Umbilical cord (tissue), 1 donor: ENCODE measurements at regions not wholly inside any gene's neighbourhood (a gene's known extent, or its start where the extent isn't known, plus 50 kb on each side); places are given as distances from the start of the nearest gene placed in this dataset.
"Not testable (repeated sequence)": the region's sequence is repeated elsewhere in the genome, so short reads cannot be mapped to it uniquely, and the experiment has no call there.

Experiments used
- DNase-seq: peaks from one replicate; pipeline ENCODE4 v3.0.0-alpha.2; 2015; ENCODE audit warnings: low spot score

DNA sequence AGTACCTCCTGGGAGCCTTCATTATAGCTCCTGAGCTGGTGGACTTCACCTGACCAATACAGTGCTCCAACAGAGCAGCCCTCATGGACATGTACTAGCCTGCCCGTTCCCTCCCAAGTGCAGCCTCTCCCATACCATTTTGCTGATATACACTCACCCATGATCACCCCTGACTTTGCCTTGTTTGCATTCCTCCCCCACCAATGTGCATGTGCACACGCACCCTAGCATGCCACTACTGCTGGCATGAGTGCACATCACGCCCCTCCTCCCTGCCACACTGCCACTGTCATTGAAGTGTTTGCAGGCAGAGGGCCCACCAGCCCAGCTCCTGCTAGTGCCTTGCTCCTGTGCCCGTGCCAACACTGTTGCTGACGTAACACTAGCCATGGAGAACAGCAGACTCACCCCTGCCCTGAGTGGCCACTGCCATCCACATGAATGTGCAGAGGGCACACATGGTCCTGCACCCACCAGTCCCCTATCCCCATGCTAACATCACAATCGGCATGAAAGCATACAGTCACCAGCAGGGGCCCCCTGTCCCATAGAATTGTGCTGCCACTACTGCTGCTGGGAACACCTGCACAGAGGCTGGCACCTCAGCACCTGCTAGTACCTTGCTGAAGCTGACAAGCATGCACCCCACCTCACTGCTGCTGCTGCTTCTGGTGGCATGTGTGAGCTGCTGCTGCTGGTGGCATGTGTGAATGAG is 110.3 kb downstream of the SINHCAF start:
- DNase-seq, result no peak

DNA sequence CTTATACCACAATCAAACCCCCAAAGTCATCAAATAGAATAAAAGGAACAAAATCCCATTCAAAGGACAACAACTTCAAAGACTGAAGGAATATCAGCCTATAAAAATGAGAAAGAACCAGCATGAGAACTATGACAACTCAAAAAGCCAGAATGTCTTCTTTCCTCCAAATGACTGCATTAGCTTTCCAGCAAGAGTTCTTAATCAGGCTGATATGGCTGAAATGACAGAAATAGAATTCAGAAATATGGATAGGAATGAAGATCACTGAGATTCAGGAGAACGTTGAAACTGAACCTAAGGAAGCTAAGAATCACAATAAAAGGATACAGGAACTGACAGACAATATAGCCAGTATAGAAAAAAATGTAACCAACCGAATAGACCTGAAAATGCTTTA is 109.5 kb downstream of the SINHCAF start:
- DNase-seq, result no peak

DNA sequence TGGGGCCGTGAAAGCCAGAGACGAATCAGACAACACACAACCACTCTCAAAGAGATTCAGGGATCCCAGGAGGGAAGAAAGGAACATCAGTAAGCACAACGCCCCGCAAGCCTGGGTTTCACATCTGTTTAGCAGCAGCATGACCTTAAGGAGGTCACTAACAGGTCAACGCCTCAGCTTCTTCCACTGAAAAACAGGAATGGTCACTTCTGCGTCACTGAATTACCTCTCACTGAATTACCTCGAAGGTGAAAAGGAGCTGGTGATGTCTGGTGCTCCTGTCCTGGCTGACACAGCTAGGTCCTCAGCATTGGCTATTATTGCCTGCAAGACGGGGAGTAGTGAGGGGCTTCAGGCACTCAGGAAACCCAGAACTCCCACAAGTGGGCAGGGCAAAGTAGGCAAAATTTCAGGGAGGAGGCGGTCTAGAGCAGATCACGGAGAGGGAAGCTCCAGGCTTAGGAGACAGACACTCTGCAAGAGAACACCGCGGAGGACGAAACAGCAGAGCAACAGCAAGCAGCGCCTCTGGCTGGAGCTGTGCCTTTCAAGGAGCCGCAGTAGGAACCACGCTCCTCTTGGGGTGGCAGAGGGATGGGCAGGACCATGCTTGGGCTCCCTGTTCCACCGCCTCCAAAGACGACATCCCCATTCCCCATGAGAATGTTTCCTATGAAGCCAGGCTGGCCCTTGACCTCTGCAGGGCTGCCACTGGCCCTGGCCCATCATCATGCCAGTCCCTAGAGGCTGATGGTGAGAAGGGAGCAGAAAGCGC is 108.4 kb downstream of the SINHCAF start:
- no peak for DNase-seq

DNA sequence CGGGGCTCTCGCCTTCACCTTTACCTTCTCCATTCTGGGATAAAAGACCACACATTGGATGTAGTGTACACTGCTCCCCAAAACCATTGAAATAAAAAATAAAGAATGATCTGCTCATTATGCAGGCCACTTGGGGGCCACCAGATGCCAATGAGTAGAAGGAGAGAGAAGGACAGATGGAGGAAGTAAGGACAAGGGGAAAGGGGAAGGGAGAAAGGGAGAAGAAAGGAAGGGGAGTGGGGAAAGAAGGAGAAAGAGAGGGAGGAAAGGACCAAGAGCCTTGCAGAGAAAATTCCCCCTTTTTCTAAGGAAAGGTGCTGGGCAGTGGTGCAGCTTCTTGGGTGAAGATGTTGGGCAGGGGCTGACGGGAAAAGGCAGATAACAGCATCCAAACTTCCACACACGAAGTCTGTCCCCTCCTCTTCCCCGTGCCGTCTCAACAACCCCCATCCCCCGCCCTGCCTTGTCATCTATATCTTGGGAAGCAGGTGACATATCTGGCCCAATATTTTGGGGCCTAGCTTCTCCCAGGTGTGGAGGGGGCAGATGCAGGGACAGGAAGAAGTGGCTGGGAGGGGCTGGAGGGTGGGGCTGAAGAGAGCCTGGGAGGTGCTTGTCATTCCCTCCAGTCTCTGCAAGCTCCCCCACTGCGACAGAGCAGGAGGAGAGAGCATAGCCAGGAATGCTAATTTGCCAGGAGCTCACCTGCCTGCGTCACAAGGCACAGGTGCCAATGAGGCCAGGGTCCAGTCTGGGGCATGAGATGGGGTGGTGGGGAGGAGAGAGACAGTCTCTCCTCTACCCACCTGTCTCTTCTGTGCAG is 107.5 kb downstream of the SINHCAF start:
- DNase-seq, result no peak

DNA sequence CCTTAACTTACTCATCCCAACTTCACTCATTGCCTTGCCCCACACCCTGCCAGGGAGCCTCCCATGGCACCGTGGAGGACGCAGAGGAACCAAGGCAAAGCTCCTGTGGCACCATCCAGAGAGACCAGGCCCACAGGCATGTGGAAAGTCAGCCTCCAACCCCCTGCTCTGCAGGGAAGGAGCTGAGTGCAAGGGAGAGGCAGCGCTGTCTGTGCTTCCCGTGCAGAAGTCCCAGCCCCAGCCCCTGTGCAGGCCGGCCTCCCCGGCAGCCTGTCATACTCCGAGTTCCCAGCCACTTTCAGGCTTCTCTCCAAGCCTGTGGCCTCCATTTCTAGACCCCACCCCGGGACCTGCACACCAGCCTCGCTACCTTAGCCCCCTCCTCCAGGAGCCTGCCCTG is 106.4 kb downstream of the SINHCAF start:
- no peak for DNase-seq

DNA sequence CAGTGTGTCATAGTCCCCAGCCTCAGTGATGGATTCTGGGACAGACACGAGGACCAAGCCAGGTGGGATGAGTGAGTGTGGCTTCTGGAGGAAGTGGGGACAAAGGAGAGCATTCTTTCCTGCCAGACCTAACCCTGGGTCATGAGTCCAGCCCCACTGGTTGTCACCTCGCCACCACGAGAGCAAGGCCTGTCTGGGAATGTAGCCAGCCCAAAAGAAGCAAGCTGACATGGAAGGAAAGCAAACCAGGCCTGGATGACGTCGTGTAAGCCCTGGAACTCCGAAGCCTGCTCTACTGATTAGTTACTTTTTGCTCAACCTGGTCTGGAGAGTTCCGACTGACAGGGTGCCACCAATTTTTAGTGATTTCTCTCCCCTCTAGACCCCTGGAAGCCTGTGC is 105.9 kb downstream of the SINHCAF start:
- DNase-seq, result no peak

DNA sequence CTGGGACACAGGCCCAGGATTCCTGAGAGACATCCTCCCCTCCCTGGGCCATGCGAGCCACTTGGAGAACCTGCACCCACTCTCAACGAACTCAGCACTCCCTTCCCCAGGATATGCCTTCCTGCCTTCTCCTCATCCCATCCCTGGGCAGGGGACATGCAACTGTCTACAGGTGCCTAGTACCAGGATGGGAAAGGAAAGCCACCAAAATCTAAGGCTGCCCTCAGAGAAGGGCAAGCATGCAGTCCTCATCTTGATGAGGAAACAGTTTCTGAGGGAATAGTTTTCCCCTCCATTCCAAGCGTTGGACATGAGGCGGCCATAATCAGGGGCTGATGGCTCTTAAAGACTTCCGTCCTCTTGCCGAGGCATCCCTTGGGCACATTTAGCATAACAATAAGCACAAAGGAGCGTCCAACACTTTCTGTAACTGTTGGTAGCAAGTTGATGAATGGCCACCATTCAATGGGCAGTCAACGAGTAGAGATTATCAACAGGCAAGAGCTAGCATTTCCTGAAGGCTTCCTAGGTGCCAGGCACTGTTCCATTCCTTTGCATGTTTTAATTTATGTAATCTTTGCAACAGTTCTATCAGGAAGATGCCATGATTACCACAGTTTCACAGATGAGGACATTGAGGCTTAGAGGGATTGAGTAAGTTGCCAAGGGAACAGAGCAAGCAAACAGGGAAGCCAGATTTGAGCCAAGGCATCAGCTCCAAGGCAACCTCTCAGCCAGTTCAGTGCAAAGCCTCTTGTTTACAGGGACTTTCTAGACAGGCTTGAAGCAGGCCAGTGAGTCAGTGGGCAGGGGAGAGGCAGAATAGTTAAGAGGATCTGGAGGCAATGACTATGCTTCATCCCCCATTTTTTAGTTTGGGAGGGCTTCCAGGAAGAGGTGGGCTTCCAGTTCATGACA is 105.1 kb downstream of the SINHCAF start:
- DNase-seq, result peak; percentile 64

DNA sequence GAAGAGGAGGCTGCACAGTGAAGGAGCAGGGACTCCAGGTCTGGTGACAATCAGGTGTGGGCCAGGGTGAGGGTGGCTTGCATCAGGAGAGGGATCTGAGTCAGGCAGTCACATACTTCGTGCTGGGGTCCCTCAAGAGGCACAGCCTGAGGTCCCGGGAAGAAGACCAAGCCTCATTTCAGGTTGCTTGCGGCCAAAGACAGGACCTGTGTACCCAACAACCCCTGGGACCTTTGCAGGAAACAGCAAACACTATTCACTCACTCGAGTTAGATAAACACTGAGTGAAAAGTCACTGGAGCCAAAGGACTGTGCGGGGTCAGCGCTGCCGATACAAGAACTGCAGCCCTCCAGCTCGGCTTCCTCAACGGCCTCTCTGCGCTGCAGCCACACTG is 104.4 kb downstream of the SINHCAF start:
- no peak for DNase-seq

DNA sequence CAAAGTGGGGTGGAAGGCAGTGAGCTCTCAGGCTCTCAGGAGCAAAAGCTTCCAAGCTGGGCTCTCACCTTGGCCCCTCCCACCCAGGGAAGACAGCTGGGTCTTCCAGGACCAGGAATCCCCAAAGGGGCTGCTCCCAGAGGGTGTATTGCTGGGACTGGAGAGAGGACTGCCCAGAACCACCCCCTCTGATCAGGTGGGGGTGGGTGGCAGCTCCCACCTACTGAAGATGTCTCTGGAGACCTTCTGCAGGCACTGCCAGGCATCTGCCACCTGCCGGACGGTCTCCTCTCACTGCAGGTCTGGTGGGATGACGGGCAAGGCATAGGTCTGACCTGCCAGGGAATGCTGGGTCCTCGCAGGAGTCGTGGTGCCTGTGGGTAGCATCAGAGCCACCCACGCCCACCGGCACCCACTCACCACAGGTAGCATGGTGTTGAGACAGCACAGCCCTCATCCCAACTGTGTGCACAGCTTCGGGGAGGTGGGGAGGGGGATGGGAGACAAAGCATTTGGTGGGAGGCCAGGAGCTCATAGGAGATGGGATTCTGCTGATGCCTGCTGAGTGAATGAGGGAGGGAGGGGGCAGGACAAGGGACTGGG is 103.2 kb downstream of the SINHCAF start:
- no peak for DNase-seq

DNA sequence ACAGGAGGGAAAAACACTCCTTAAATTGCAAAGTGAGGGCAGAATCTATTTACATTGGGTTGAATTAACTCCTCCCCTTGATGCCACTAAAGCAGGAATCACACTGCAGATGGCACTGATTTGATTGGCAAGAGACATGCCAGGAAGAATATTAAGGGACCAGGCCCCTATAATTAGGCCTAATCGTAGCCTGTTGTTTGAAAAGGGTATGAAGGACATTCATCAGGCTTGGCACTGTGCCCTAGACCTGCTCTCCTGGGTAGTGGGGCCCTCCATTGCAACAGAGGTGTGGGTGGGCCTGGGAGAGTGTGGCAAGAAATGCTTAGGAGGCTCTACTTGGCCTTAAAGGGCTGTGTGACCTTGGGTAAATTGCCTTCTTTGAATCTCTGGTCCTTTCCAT is 102.3 kb downstream of the SINHCAF start:
- not testable (repeated sequence) for DNase-seq

DNA sequence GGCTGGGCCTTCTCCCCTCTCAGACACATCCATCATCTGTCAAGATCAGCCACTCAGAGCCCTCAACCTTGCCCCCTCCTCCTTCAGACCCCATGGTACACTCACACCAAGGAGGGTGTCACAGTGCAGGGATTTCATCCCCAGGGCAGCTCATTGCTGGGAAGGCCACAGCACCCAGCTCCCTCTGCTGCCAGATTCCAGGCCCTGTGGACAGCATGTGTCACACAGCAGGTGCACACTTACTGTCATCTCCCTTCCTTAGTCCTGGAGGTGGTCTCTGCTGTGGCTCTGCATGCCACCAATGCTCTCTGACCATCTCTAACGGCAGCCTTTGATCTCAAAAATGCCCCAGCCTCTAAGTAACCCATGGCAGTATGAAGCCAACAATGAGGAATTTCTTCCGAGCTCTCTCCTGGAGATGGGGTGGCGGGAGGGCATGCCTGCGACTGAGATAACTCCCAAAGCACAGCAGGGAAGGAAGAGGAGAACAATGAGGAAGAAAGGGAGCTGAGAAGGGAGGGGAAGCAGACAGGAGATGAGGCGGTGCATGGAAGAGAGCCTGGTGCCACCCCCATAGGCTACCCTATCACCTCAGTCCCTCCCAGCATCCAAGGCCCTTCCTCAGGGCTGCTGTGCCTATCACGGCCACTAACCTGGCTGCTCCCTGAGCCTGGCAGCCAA is 101.0 kb downstream of the SINHCAF start:
- DNase-seq, result no peak

DNA sequence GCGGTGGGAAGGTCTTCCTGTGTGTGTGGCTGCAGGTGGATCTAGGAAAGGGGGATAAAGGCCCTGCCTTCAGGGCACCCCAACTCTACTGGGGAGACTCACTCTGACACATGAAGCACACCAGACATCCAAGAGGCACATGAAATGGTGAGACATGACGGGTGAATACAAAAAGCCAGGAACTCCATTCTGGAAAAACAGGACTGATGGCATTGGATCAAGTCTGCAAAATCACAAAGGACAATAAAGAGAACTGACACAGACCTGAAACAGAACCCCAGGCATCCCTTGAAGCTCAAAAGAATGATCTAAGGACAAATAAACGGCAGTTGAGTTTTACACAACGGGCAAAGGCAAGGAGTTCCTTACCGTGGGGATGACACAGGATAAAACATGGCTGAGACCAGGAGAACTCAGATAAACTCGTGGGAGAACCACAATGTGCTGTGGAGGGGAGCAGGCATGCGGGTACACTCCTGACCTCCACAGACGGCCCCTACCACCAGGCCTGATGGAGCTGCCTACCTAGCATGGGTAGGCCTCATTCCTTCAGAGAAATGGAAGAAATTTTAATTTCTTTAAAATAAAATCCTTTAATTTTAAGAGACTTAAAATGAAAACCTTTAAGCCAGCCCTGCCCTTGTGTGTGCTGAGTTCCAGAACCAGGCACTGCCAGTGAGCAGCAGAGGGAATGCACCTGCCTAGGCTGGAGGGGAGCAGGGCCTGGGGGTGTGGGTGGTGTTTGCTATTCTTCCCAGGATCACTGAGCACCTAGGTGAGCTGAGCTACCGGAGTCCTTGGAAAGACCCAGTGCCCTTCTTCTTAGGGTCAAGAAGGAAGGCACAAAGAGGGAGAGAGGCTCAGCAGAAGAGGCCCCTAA is 100.1 kb downstream of the SINHCAF start:
- DNase-seq, result no peak

DNA sequence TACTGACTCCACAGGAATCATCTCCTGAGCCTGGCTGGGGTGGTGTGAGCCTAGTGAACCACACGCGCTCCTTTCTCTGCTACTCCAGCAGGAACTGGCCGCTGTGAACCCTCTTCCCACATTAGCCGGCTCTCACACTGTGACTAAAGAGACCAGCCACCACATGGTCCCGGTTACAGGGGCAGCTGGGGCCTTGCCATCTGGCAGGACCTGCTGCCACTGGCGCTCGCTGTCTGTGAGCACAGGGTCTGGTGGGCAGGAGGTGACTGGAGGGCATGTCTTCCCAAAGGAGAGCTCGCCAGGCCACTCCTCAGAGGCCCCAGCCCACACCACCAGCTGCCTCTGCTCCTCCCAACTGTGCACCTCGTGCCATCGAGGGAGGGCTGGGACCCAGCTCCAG is 99.3 kb downstream of the SINHCAF start:
- DNase-seq, result no peak

DNA sequence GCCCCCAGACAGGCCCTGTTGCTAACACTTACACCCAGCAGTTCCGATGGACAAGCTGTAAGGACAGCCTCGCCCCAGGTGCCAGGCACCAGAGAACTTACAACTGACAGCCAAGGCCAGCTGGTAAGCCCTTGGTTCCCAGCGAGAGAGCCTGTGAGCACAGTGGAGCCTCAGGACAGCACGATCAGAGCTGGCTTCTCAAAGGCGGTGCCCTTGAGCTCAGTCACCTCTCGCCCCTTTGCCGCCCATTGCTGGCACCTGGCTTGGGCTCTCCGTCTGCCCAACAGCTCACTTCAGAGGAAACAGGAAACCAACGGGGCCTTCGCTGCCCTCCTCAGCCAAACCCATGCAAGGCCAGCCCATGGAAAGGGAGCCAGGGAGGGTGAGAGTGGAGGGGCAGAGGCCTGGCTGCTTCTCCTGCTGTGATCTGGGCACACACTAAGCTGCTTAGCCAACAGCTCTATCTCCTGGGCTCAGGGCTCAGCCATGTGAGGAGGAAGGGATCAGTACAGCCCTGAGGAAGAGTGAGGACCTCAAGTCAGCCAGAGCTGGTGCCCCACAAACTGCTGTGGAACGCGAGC is 98.5 kb downstream of the SINHCAF start:
- DNase-seq, result no peak

DNA sequence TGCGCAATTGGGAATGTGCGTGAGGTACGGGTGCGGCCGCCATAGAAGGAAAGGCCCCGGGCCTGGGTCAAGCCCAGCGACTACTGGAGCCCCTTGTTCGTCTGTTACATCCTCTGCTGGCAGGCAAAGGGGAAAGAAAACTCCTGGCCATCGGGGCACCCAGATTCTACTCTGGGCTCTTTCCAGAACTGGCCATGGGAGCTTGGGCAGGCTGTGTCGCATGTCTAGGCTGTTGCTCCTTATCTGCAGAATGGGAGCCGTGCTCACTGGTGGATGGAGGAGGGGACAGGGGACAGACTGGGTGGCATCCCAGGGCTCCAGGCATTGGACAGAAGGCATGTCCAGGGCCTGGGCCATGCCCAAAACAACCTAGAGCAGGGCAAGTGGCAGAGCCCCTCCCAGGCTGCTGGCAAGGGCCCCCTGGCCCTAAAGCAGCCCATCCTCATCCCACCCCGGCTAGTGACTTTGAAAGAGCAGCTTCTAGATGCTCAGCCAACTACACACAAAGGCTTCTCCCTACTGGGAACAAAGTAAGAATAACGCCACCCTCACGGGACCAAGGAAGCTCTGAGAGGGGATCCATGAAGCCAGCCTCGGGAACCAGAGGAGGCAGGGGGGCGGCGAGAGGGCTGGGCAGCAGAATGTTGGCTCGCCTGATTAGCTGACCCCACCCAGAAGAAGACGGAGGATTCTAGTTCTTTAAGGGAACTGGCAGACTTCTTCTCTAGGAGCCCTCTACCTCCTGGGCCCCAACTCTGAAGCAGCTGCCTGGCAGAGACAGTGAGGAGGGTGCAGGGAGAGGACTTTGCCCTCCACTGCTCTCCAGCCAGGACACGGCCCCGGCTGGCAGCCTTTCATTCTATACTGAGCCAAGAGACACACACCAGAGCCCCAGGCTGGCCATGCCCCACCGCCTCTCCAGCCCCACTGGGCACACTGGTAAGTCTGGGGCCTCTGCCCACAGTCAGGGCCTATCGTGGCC is 96.8 kb downstream of the SINHCAF start:
- DNase-seq, result no peak

DNA sequence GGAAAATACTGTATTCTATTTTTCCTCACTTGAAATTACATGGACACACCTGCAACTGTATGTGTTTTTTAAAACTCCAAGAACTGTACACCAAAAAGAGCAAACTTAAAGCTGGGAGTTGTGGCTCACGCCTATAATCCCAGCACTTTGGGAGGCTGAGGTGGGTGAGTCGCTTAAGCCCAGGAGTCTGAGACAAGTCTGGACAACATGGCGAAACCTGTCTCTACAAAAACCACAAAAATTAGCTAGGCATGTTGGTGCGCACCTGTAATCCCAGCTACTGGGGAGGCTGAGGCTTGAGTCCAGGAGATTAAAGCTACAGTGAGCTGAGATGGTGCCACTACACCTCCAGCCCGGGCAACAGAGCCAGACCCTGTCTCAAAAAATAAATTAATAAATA is 95.9 kb downstream of the SINHCAF start:
- no peak for DNase-seq
